ENCODE measurements at regions not wholly inside any gene's neighbourhood (a gene's known extent, or its start where the extent isn't known, plus 50 kb on each side); places are given as distances from the start of the nearest gene placed in this dataset.
A peak's percentile ranks its signal among the peaks of the same experiment; 100 is the strongest.

GRCh38 chr2:64220894-64221617 is 76.8 kb upstream of the PELI1 start:
- no peak for DNase-seq (ENCODE audit: low read depth in 1 of 2, low spot score in 1 of 2)

DNA sequence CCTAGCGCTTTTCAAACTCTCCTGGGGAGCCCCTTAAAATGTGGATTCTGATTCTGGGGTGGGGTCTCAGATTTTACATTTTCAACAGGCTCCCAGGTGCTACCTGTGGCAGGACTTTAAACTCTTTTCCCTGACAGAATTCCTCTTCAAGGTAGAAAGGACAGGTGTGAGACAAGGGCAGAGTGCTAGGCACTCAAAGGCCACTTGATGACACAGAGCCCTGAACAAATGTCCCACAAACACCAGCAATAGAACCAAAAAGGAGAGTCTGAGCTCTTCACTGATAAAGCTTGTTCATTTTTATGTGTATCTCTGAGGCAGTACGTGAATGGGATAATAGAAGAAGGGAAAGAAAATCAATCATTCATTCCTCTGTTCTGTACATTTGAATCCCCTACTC is 77.7 kb upstream of the PELI1 start:
- no peak for DNase-seq (ENCODE audit: low read depth in 1 of 2, low spot score in 1 of 2)

DNA sequence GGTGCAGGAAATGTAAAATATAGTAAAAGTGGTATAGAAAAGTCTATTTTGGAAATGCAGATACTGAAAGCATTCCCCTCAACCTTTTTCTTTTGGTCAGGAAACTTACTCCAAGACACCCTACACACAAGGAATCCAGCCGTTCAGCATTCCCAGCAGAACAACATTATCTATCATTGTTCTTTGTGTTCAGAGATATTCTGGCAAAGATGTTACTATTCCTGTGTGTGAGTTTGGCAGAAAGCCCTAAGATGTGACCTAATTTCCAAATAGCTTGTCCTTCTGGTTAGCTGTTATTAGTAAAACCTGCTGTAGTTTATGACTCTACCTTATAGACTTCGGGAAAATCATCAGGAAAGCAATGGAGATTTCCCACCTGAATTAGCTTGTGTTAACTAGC is 78.1 kb upstream of the PELI1 start:
- DNase-seq (ENCODE audit: low read depth in 1 of 2, low spot score in 1 of 2), result no peak

DNA sequence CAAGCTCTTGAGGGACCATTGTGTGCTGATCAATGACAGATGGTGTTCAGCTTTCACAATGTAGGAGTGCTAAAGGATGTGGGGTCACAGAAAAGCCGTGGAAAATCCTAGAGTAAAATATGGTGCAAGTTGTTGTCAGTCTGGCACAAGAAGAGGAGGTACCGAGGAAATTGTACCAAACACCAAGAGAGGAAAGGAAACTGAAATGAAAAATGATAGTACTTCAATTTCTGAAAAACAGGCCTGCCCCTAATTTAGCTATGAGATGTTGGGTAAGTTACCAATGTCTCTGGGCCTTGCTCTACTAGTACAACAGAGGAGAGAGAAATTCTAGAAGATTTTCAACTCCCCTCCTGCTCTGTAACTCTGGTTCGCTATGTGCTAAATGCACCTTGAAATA is 78.8 kb upstream of the PELI1 start:
- no peak for DNase-seq (ENCODE audit: low read depth in 1 of 2, low spot score in 1 of 2)

- no peak for DNase-seq (ENCODE audit: low read depth in 1 of 2, low spot score in 1 of 2)
Observed at GRCh38 chr2:64225491-64225890, 81.3 kb upstream of the PELI1 start.

DNA sequence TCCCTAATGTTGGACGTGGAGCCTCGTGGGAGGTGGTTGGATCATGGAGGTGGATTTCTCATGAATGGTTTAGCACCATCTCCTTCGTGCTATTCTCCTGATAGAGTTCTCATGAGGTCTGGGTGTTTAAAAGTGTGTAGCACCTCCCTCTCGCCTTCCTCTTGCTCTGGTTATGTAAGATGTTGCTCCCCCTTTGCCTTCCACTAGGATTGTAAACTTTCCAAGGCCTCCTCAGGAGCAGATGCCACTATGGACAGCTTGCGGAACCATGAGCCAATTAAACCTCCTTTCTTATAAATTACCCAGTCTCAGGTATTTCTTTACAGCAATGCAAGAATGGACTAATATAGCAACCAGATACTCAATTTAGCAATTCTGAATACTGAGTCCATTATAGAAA is 82.4 kb upstream of the PELI1 start:
- no peak for DNase-seq (ENCODE audit: low read depth in 1 of 2, low spot score in 1 of 2)

- no peak for DNase-seq (ENCODE audit: low read depth in 1 of 2, low spot score in 1 of 2)
Observed at GRCh38 chr2:64227603-64228125, 83.4 kb upstream of the PELI1 start.

- peak; percentile 28 for DNase-seq (ENCODE audit: low read depth in 1 of 2, low spot score in 1 of 2)
Observed at GRCh38 chr2:64228126-64228678, 84.0 kb upstream of the PELI1 start.

GRCh38 chr2:64228918-64229317 is 84.7 kb upstream of the PELI1 start:
- no peak for DNase-seq (ENCODE audit: low read depth in 1 of 2, low spot score in 1 of 2)

GRCh38 chr2:64230540-64230939 is 86.3 kb upstream of the PELI1 start:
- DNase-seq (ENCODE audit: low read depth in 1 of 2, low spot score in 1 of 2), result no peak

DNA sequence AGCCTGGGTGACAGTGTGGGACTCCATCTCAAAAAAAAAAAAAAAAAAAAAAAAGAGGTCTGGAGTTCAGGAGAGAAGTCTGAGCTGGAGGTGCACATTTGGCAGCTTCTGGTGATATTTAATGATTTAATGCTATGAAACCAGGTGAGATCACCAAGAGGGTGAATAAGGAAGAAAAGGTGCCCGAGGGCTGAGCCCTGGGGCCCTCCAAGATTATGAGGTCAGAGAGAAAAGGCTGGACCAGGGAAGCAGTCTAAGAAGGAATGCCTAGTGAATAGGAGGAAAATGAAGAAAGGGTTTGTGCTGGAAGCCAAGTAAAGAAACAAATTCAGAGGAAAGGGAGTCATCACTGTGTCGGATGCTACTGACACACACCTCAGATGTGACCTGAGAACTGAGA is 88.0 kb upstream of the PELI1 start:
- no peak for DNase-seq (ENCODE audit: low read depth in 1 of 2, low spot score in 1 of 2)

DNA sequence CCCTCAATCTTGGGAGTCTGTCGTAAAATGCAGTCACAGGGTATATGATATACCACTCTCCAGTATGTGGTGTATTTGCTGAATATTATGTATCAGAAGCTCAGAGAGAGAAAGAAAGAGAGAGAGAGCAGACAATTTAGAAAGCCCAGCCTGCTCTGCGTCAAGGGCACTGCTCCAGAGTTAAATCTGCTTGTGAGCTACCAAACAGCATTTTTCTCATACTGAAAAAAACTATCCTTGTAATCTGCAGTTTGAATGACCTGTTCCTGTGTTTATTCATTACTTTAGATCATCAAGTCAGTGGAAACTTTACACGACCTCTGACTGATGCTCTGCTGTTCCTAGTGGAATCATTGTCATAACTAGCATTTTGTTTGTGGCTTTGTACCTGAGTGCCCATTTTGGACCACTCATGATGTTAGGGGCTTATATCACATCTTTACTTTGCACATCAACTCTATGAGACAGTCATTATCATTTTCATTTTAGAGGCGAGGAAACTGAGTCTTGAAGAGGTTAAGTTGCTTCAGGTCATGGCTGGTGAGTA is 89.2 kb upstream of the PELI1 start:
- DNase-seq (ENCODE audit: low read depth in 1 of 2, low spot score in 1 of 2), result no peak

- no peak for DNase-seq (ENCODE audit: low read depth in 1 of 2, low spot score in 1 of 2)
Observed at GRCh38 chr2:64234150-64234549, 89.9 kb upstream of the PELI1 start.

DNA sequence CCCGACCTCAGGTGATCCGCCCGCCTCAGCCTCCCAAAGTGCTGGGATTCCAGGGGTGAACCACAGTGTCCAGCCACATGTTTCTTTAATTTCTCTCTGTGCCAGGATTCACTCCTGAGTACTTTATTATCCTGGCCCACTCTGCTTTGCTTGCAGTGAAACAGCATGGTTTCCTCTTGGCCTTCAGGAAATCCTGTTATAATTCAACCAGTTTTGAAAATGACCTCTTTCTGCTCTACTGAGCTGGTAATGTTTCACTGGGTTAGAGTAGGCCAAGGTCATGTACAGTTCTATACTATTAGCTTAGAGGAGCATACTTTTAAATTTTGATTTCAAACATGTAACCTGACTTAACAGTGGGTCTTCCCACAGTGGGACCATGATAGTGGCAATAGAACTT is 90.6 kb upstream of the PELI1 start:
- no peak for DNase-seq (ENCODE audit: low read depth in 1 of 2, low spot score in 1 of 2)

DNA sequence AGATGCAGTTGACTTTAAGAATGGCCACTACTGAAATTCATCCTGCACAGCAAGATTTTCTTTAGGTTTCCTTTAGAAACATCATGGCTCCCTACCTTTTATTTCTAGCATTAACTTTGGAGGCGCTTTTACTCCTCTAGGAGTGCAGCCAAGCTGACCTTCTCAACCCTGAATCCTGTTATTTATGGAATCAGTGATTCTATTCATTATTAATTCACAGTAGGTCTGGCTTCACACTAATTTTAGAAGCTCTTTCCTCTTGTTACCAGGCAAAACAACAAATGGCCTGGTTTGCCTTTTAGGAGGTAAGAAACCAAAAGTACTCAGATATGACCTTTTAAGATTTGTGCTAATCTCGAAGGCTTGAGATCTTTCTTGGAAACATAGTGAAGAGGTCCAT is 93.0 kb upstream of the PELI1 start:
- DNase-seq (ENCODE audit: low read depth in 1 of 2, low spot score in 1 of 2), result no peak

- DNase-seq (ENCODE audit: low read depth in 1 of 2, low spot score in 1 of 2), result no peak
Observed at GRCh38 chr2:64238799-64239198, 94.6 kb upstream of the PELI1 start.

- DNase-seq (ENCODE audit: low read depth in 1 of 2, low spot score in 1 of 2), result no peak
Observed at GRCh38 chr2:64243081-64244036, 99.1 kb upstream of the PELI1 start.

GRCh38 chr2:64244037-64244416 is 99.8 kb upstream of the PELI1 start:
- DNase-seq (ENCODE audit: low read depth in 1 of 2, low spot score in 1 of 2), result no peak

- DNase-seq (ENCODE audit: low read depth in 1 of 2, low spot score in 1 of 2), result no peak
Observed at GRCh38 chr2:64245631-64246030, 101.4 kb upstream of the PELI1 start.

DNA sequence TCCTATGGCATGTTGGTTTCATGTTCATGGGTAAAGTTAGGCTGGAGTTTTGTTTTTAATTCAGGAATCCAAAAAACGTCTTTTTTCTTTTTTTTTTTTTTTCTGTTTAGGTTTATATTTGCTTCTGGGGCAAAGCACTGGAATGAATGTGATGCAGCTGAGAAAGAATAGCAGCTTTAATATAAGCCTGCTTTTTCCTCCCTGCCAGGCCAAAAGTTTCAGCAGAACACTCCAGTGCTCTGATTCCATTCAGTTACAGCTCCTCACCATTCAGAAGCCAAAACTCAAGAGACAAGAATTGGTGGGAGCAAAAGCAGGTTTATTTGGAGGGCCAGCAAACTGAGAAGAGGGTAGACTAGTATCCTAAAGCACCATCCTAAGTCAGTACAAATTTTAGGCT is 102.7 kb upstream of the PELI1 start:
- DNase-seq (ENCODE audit: low read depth in 1 of 2, low spot score in 1 of 2), result no peak

DNA sequence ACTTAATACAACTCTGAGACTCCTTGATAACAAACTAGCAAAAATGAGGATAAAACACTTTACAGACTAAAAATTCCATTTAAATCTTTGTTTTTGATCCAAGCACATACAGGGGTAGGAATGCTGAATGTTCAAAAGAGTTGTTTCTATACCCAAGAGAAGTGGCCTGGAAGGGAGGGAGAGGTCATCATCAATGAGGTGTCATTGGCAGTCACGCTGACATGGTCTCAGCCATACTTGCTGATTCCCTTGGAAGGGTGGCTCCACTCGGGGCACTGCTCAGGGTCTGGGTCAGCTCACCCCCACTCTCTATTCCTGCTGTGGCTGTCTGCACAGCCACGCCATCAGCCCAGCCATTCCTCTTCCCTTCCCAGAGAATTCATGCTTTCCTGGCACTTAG is 105.2 kb upstream of the PELI1 start:
- DNase-seq (ENCODE audit: low read depth in 1 of 2, low spot score in 1 of 2), result no peak

- no peak for DNase-seq (ENCODE audit: low read depth in 1 of 2, low spot score in 1 of 2)
Observed at GRCh38 chr2:64250063-64250462, 105.8 kb upstream of the PELI1 start.

Measured in activated T-helper 1 cell treated with anti-CD3 and anti-CD28 coated beads, Interleukin-2, amount 50 U/mL, for 16 hours (primary cell).